IMR-90 (cell line): ENCODE measurements at regions not wholly inside any gene's neighbourhood (a gene's known extent, or its start where the extent isn't known, plus 50 kb on each side); places are given as distances from the start of the nearest gene placed in this dataset.

Source experiments
- ATAC-seq: fragments of 200-7000 bp; cut with Tn5 transposase; 2 replicates; pipeline ENCODE4 v1.9.1; 2020; ENCODE audit warnings: low read depth, mild to moderate bottlenecking, moderate library complexity
- BruUV-seq: library from RNA; stranded (reverse); fragments of 400-500 nt; replicated peaks from 2 replicates; lab custom pipeline; 2021; lab: Mats Ljungman, UMichigan
- CTCF ChIA-PET: fragments of 300-600 bp; formaldehyde crosslinking; extraction: SDS; loops from one replicate; lab custom pipeline; 2021; ENCODE audit warnings: antibody characterized with exemption; lab: Yijun Ruan, JAX
- POLR2A ChIA-PET: fragments of 300-600 bp; sonication (Branson Sonifier 250); formaldehyde crosslinking; loops from one replicate; lab custom pipeline; 2022; ENCODE audit warnings: antibody characterized with exemption; ENCODE audit not compliant: unreplicated experiment; lab: Charles Lee
- DNase-seq: peaks from one replicate; pipeline ENCODE4 v3.0.0; 2013
- H2AFZ ChIP-seq: replicated peaks from 2 replicates; pipeline ENCODE3; 2013; ENCODE audit warnings: low read length, mild to moderate bottlenecking; ENCODE audit not compliant: poor library complexity
- H2AK5ac ChIP-seq: 2 replicates; pipeline ENCODE4 v1.6.1; 2013; ENCODE audit warnings: low read depth, low read length, inconsistent platforms
- H2AK9ac ChIP-seq: replicated peaks from 2 replicates; pipeline ENCODE3; 2013; ENCODE audit warnings: mild to moderate bottlenecking, low read depth, low read length, moderate library complexity; ENCODE audit not compliant: poor library complexity
- H2BK120ac ChIP-seq: 2 replicates; pipeline ENCODE4 v1.6.1; 2013; ENCODE audit warnings: low read depth, low read length, inconsistent platforms
- H2BK15ac ChIP-seq: 3 replicates; pipeline ENCODE4 v1.6.1; 2013; ENCODE audit warnings: low read depth, low read length, inconsistent platforms
- H2BK20ac ChIP-seq: 2 replicates; pipeline ENCODE4 v1.6.1; 2013; ENCODE audit warnings: low read depth, mild to moderate bottlenecking, inconsistent platforms, low read length, moderate library complexity
- H2BK5ac ChIP-seq: 2 replicates; pipeline ENCODE4 v1.6.1; 2013; ENCODE audit warnings: mild to moderate bottlenecking, low read depth, low read length, inconsistent platforms; ENCODE audit not compliant: poor library complexity, severe bottlenecking
- H3K14ac ChIP-seq: replicated peaks from 2 replicates; pipeline ENCODE4 v1.6.1; 2013; ENCODE audit warnings: low read depth, low read length, inconsistent platforms
- H3K18ac ChIP-seq: 2 replicates; pipeline ENCODE4 v1.6.1; 2013; ENCODE audit warnings: low read depth, low read length, control low read depth
- H3K23ac ChIP-seq: 2 replicates; pipeline ENCODE4 v1.6.1; 2013; ENCODE audit warnings: low read depth, low read length, inconsistent platforms
- H3K27ac ChIP-seq: 2 replicates; pipeline ENCODE4 v1.5.1; 2013; ENCODE audit warnings: mild to moderate bottlenecking, control low read depth, low read length; ENCODE audit not compliant: insufficient read depth
- H3K27me3 ChIP-seq: 2 replicates; pipeline ENCODE4 v1.6.1; 2013; ENCODE audit warnings: low read length; ENCODE audit not compliant: control insufficient read depth, insufficient read depth
- H3K36me3 ChIP-seq: 2 replicates; pipeline ENCODE4 v1.6.1; 2013; ENCODE audit warnings: low read length, mixed read lengths; ENCODE audit not compliant: control insufficient read depth, insufficient read depth
- H3K4ac ChIP-seq: 2 replicates; pipeline ENCODE4 v1.6.1; 2013; ENCODE audit warnings: low read depth, low read length, inconsistent platforms
- H3K4me1 ChIP-seq: 2 replicates; pipeline ENCODE4 v1.6.1; 2013; ENCODE audit warnings: low read length, mixed read lengths; ENCODE audit not compliant: control insufficient read depth, insufficient read depth
- H3K4me2 ChIP-seq: 2 replicates; pipeline ENCODE4 v1.6.1; 2013; ENCODE audit warnings: low read depth, mild to moderate bottlenecking, control low read depth, low read length, moderate library complexity
- H3K4me3 ChIP-seq: 2 replicates; pipeline ENCODE4 v1.5.1; 2013; ENCODE audit warnings: low read depth, mild to moderate bottlenecking, control low read depth, low read length, moderate library complexity; ENCODE audit not compliant: insufficient read depth
- H3K56ac ChIP-seq: 2 replicates; pipeline ENCODE4 v1.6.1; 2013; ENCODE audit warnings: low read length, inconsistent platforms; ENCODE audit not compliant: insufficient read depth; ENCODE audit errors: extremely low read depth
- H3K79me1 ChIP-seq, 2 experiments: 2 replicates each; pipeline ENCODE4 v1.6.1; 2013; ENCODE audit warnings: low read length in 2 of 2, inconsistent platforms in 1 of 2, low read depth in 1 of 2
- H3K9ac ChIP-seq: 2 replicates; pipeline ENCODE4 v1.6.1; 2013; ENCODE audit warnings: low read depth, low read length, control low read depth
- H3K9me1 ChIP-seq: 2 replicates; pipeline ENCODE4 v1.6.1; 2013; ENCODE audit warnings: low read length, inconsistent platforms; ENCODE audit not compliant: insufficient read depth
- H3K9me3 ChIP-seq: 2 replicates; pipeline ENCODE4 v1.6.1; 2013; ENCODE audit warnings: low read length; ENCODE audit not compliant: control insufficient read depth, insufficient read depth
- H4K20me1 ChIP-seq: 2 replicates; pipeline ENCODE4 v1.6.1; 2013; ENCODE audit warnings: low read length, inconsistent platforms; ENCODE audit not compliant: insufficient read depth
- H4K5ac ChIP-seq: 2 replicates; pipeline ENCODE4 v1.6.1; 2013; ENCODE audit warnings: mild to moderate bottlenecking, low read depth, low read length, control low read depth
- H4K8ac ChIP-seq, 2 experiments: 2 replicates each; pipeline ENCODE4 v1.6.1; 2013; ENCODE audit warnings: low read depth in 2 of 2, low read length in 2 of 2, control low read depth in 1 of 2, inconsistent platforms in 1 of 2
- H4K91ac ChIP-seq: 2 replicates; pipeline ENCODE4 v1.6.1; 2013; ENCODE audit warnings: low read depth, low read length, inconsistent platforms; ENCODE audit not compliant: insufficient read depth
- CEBPB ChIP-seq: IDR thresholded peaks from 2 replicates; pipeline ENCODE4 v1.6.1; 2012; ENCODE audit warnings: low read depth, low read length, improper control_type of control experiment
- CHD1 ChIP-seq: IDR thresholded peaks from 2 replicates; pipeline ENCODE4 v1.6.1; 2012; ENCODE audit warnings: low read depth, low read length, improper control_type of control experiment
- MAFK ChIP-seq: IDR thresholded peaks from 2 replicates; pipeline ENCODE4 v1.6.1; 2012; ENCODE audit warnings: low read depth, low read length, improper control_type of control experiment
- RAD21 ChIP-seq: IDR thresholded peaks from 2 replicates; pipeline ENCODE4 v1.6.1; 2012; ENCODE audit warnings: low read length, improper control_type of control experiment
- RCOR1 ChIP-seq: IDR thresholded peaks from 2 replicates; pipeline ENCODE4 v1.6.1; 2012; ENCODE audit warnings: mild to moderate bottlenecking, low read length, improper control_type of control experiment; ENCODE audit not compliant: insufficient replicate concordance
- RFX5 ChIP-seq: IDR thresholded peaks from 2 replicates; pipeline ENCODE4 v1.8.0; 2012; ENCODE audit warnings: low read depth, mild to moderate bottlenecking, low read length, moderate library complexity
- SMC3 ChIP-seq: fragments of 150-350 bp; IDR thresholded peaks from 2 replicates; pipeline ENCODE4 v1.6.1; 2016; ENCODE audit warnings: low read depth, mild to moderate bottlenecking, antibody characterized with exemption, low read length, moderate library complexity
- USF2 ChIP-seq: fragments of 150-350 bp; IDR thresholded peaks from 2 replicates; pipeline ENCODE4 v1.6.1; 2017; ENCODE audit warnings: mild to moderate bottlenecking, antibody characterized with exemption, low read length, low read depth
- WGBS, 2 experiments: methylation state at CpG; one replicate each; pipeline versions ENCODE4 v1.1.5 to v1.1.7; 2013; ENCODE audit warnings: missing lambda C conversion rate in 2 of 2; ENCODE audit not compliant: insufficient read length in 1 of 2; ENCODE audit errors: extremely low coverage in 2 of 2; 5-methylcytosine and 5-hydroxymethylcytosine counted together
- dilution Hi-C: fragments of 300-500 bp; cut with HindIII; formaldehyde crosslinking; loops from one replicate; pipeline ENCODE4 v1.14.3; 2018; ENCODE audit warnings: low sequenced_read_pairs; ENCODE audit not compliant: unreplicated experiment
- in situ Hi-C: fragments of 300-500 bp; cut with MboI; formaldehyde crosslinking; loops from 3 replicates; pipeline ENCODE4 v1.14.3; 2019; ENCODE audit warnings: low sequenced_read_pairs, inconsistent platforms, mixed read lengths
- intact Hi-C: fragments of 100-400 bp; cut with micrococcal nuclease; formaldehyde crosslinking; loops from 2 replicates; pipeline ENCODE4 v1.10.0; 2022

DNA sequence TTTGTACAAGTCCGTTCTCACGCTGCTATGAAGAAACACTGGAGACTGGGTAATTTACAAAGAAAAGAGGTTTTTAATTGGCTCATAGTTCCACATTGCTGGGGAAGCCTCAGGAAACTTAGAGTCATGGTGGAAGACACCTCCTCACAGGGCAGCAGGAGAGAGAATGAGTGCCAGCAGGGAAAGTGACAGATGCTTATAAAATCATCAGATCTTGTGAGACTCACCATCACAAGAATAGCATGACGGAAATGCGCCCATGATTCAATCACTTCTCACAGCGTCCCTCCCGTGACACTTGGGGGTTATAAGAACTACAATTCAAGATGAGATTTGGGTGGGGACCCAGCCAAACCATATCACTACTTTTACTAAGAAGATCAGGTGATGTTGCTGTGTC, 285.8 kb downstream of the TMX3 start:
- peak overlapping the region; percentile 100 for H2AK5ac ChIP-seq
- H2BK5ac ChIP-seq: peak overlapping the region; percentile 99
- H4K91ac ChIP-seq: peak overlapping the region; percentile 97
- H3K23ac ChIP-seq: peak overlapping the region; percentile 55; the same call in 1 of the 2 replicates
- H3K4ac ChIP-seq: peak overlapping the region; percentile 96
- intact Hi-C loops: no loop called here
- peak overlapping the region; percentile 98 for H3K18ac ChIP-seq
- no peak overlapping the region for H3K9ac ChIP-seq
- no peak for ATAC-seq
- no CpG with 5 or more reads among the region's 6 CpGs for WGBS, 2 experiments
- H2BK20ac ChIP-seq: peak overlapping the region; percentile 92
- ChIA-PET CTCF (no interaction called here), POLR2A (no interaction called here)
- in situ Hi-C loops: no loop called here
- dilution Hi-C loops: no loop called here
- H4K8ac ChIP-seq: peak overlapping the region; percentile 91 to 93
- no TSS peak for BruUV-seq
- H2BK15ac ChIP-seq: peak overlapping the region; percentile 100
- no peak overlapping the region for H2AFZ ChIP-seq
- peak overlapping the region; percentile 98 for H4K5ac ChIP-seq
- H3K4me2 ChIP-seq: no peak overlapping the region
- H2AK9ac ChIP-seq: peak overlapping the region; percentile 74
- H3K4me3 ChIP-seq: no peak overlapping the region
- H3K4me1 ChIP-seq: peaks cover 15% of the 10 kb centered on the region
- no peaks in the 10 kb centered on the region for H4K20me1 ChIP-seq
- no peak overlapping the region for H3K56ac ChIP-seq
- peak overlapping the region; percentile 97 for H2BK120ac ChIP-seq
- peak overlapping the region; percentile 34; the same call in 1 of the 2 replicates for H3K27ac ChIP-seq
- no peak for TF ChIP-seq CHD1
- no peak for TF ChIP-seq RCOR1
- no peak for TF ChIP-seq MAFK
- TF ChIP-seq RAD21: no peak
- TF ChIP-seq SMC3: no peak
- no peak for TF ChIP-seq RFX5
- TF ChIP-seq CEBPB: no peak
- no peak for TF ChIP-seq USF2
- H3K27me3 ChIP-seq: no peaks in the 10 kb centered on the region
- peak overlapping the region; percentile 88; the same call in 1 of the 2 replicates for H3K14ac ChIP-seq
- DNase-seq: no peak
- H3K9me3 ChIP-seq: no peaks in the 10 kb centered on the region
- H3K79me1 ChIP-seq: no peaks in the 10 kb centered on the region
- H3K36me3 ChIP-seq: no peaks in the 10 kb centered on the region
- H3K9me1 ChIP-seq: peaks cover 12% of the 10 kb centered on the region
